HUES48 (cell line): ENCODE measurements at regions not wholly inside any gene's neighbourhood (a gene's known extent, or its start where the extent isn't known, plus 50 kb on each side); places are given as distances from the start of the nearest gene placed in this dataset.

ENCODE experiments used
- H3K27ac ChIP-seq: one replicate; pipeline ENCODE4 v1.7.0; 2013; ENCODE audit warnings: low read depth, low read length, inconsistent platforms
- H3K27me3 ChIP-seq: 2 replicates; pipeline ENCODE4 v1.6.1; 2013; ENCODE audit warnings: mild to moderate bottlenecking, low read length; ENCODE audit not compliant: control insufficient read depth, insufficient read depth
- H3K36me3 ChIP-seq: 2 replicates; pipeline ENCODE4 v1.6.1; 2013; ENCODE audit warnings: low read length; ENCODE audit not compliant: control insufficient read depth, insufficient read depth
- H3K4me1 ChIP-seq: 2 replicates; pipeline ENCODE4 v1.6.1; 2013; ENCODE audit warnings: mild to moderate bottlenecking, low read length; ENCODE audit not compliant: control insufficient read depth, insufficient read depth
- H3K4me3 ChIP-seq: 2 replicates; pipeline ENCODE4 v1.5.1; 2013; ENCODE audit warnings: mild to moderate bottlenecking, low read depth, low read length
- H3K9ac ChIP-seq: 2 replicates; pipeline ENCODE4 v1.6.1; 2013; ENCODE audit warnings: mild to moderate bottlenecking, low read depth, low read length, moderate library complexity
- H3K9me3 ChIP-seq: 2 replicates; pipeline ENCODE4 v1.6.1; 2013; ENCODE audit warnings: low read length; ENCODE audit not compliant: control insufficient read depth, insufficient read depth

DNA sequence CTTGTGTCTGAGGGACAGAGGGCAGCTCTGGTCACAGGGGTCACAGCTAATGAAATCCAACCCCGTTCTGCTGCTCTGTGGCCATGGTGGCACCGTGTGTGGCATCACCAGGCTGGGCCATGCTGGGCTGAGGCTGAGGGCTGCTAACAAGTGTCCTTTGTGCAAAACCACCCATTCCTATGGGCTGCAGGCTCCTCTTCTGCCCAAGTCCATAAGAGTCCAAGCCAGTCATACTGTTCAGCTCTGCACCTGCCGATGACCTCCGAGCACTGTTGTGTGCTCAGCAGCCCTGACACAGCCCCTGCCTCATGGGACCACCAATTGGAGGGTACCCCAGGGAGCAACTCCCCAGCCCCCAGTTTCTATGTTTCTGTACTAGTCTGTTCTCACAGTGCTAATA, 133.1 kb downstream of the WDR11 start:
- H3K4me1 ChIP-seq: peaks cover 32% of the 10 kb centered on the region
- no peaks in the 10 kb centered on the region for H3K36me3 ChIP-seq
- no peak overlapping the region for H3K9ac ChIP-seq
- peaks cover 23% of the 10 kb centered on the region for H3K9me3 ChIP-seq
- no peak overlapping the region for H3K27ac ChIP-seq
- no peak overlapping the region for H3K4me3 ChIP-seq
- H3K27me3 ChIP-seq: peaks cover 21% of the 10 kb centered on the region

DNA sequence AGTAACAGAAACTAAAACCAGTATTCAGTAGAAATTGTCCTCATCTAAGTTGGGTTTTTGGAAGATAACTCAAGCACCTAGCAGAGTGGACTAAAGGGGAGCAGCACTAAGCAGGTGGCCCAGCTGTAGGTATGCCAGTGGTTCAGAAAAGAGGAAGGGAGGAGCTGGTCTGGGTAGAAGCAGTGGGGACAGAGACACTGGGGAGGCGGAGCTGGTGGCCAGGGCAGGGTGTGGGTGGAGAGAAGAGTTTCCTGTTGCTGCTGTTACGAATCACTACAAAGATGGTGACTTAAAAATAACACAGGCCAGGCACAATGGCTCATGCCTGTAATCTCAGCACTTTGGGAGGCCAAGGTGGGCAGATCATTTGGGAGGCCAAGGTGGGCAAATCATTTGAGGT, 136.2 kb downstream of the WDR11 start:
- Histone ChIP-seq H3K9ac (no peak overlapping the region), H3K4me3 (no peak overlapping the region), H3K27ac (no peak overlapping the region), H3K36me3 (no peaks in the 10 kb centered on the region), H3K27me3 (no peaks in the 10 kb centered on the region), H3K9me3 (peaks cover 39% of the 10 kb centered on the region), H3K4me1 (peaks cover 5% of the 10 kb centered on the region)

DNA sequence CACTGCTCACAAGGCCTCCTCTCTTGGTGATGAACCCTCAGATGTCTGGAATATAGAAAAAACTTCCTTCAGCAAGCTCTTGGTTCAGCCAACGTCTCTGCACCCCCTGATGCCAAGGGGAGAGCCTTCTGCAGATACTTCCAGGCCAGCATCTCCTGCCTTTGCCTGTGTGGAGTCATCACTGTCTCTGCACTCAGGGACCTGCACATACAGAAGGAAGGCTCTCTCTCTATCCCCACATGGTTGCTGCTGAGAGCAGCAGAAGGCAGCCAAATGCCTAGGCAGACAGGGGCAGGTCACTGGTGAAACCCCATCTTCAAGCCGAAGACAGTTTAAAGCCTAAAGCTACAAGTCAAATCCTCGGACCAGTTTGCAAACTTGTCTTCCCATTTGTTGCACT, 137.6 kb downstream of the WDR11 start:
- H3K9ac ChIP-seq: no peak overlapping the region
- no peak overlapping the region for H3K4me3 ChIP-seq
- no peak overlapping the region for H3K27ac ChIP-seq
- H3K9me3 ChIP-seq: peaks cover 40% of the 10 kb centered on the region
- H3K27me3 ChIP-seq: no peaks in the 10 kb centered on the region
- H3K4me1 ChIP-seq: no peaks in the 10 kb centered on the region
- H3K36me3 ChIP-seq: no peaks in the 10 kb centered on the region

DNA sequence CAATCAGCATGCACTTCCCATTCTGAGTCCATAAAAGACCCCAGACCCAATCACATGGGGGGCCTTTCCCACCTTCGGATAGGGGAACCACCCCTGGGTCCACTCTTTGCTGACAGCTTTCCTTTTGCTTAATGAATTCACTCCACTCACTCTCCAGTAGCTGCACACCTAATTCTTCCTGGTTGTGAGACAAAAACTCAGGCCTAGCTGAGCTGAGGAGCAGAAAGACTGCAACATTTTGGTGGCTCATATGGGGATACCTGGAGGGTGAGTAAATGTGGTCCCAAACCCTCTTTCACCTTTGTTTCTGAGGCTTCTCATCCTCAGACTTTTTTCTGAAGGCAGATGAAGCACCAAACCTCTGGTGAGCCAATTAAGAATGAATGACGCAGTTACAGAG, 138.1 kb downstream of the WDR11 start:
- Histone ChIP-seq H3K9ac (no peak overlapping the region), H3K9me3 (peaks cover 46% of the 10 kb centered on the region), H3K4me3 (no peak overlapping the region), H3K27me3 (no peaks in the 10 kb centered on the region), H3K36me3 (no peaks in the 10 kb centered on the region), H3K4me1 (no peaks in the 10 kb centered on the region), H3K27ac (no peak overlapping the region)

DNA sequence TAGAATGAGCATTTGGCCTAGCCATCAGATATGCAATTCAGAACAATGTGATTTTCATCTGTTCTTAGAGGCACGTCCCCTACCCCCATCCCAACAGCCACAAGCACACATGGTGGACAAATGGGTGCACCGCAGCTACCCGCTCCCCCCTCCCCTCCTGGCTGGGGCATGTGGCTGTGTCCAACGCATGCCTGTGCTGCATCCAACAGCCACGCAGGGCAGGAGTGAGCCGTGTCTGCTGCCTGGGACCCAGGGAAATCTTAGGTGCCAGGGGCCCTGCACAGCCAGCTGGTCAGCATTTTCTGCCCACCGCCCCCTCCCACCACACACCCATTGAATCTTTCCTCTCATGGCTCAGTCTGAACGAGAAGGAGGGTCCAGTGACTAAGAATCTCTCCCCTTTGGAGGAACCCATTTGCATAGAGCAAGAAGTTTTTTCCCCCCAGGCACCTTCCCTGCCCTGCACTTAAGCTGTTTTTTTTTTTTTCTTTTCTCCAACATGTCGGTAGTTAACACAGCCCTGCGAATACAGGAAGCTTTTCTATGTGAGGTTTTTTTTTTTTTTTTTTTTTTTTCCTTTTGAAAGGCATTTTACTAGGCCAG, 138.9 kb downstream of the WDR11 start:
- Histone ChIP-seq H3K36me3 (no peaks in the 10 kb centered on the region), H3K9me3 (peaks cover 47% of the 10 kb centered on the region), H3K27me3 (no peaks in the 10 kb centered on the region), H3K4me3 (no peak overlapping the region), H3K27ac (no peak overlapping the region), H3K4me1 (no peaks in the 10 kb centered on the region), H3K9ac (no peak overlapping the region)

DNA sequence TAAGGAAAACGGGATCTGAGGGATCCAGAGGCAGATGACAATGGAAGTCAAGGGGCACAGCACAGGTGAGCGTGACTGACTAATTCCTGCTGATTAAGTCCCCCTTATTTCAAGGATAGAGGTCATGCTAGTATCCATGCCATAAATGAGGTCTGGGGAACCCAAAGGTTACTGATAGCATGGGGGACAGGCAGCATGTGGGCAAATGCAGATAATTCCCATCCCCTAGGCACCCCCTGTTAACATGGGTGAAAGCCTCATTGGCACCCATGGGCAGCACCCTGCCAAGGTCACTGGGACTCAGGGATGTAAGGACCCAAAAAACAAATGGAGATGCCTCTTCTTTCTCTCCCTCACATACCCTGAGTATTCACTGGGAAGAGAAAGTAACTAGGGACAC, 139.7 kb downstream of the WDR11 start:
- no peak overlapping the region for H3K27ac ChIP-seq
- no peaks in the 10 kb centered on the region for H3K27me3 ChIP-seq
- peaks cover 43% of the 10 kb centered on the region for H3K9me3 ChIP-seq
- no peaks in the 10 kb centered on the region for H3K4me1 ChIP-seq
- H3K36me3 ChIP-seq: no peaks in the 10 kb centered on the region
- no peak overlapping the region for H3K4me3 ChIP-seq
- no peak overlapping the region for H3K9ac ChIP-seq

DNA sequence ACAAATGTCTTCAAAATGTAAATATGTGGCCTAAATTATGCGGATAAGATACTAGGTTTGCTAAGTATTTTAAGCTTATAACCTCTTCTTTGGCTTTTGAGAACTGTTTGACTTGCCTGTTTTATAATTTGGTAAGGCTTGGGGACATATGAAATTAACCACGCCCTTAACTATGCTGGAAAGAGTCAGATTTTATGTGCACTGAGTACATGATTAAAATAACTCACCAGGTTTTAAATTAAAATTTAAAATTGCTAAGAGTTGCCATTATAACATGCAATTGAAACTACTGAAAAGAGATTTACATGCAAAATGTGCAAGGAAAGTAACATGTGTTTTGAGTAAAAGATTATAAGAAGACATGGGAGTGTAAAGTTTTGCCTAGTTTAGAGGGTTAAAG, 141.9 kb downstream of the WDR11 start:
- no peaks in the 10 kb centered on the region for H3K36me3 ChIP-seq
- H3K9ac ChIP-seq: no peak overlapping the region
- no peak overlapping the region for H3K4me3 ChIP-seq
- peaks cover 39% of the 10 kb centered on the region for H3K9me3 ChIP-seq
- H3K27ac ChIP-seq: no peak overlapping the region
- H3K27me3 ChIP-seq: no peaks in the 10 kb centered on the region
- H3K4me1 ChIP-seq: no peaks in the 10 kb centered on the region

DNA sequence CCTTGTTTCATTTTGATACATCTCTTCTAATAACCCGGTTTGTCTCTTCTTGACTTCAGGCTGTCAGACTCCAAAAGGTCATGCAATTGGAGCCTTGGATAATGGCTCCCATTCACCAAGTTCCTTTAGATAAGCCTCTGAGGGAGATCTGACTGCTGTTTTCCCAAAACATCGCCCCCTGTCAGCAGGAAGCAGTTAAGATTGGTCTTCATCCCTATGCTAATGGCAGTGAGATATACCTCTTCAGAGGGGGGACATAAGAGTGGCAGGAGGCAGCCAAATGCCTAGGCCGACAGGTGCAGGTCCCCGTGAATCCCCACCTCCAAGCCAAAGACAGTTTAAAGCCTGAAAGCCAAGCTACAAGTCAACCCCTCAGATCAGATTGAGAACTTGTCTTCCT, 144.6 kb downstream of the WDR11 start:
- H3K9ac ChIP-seq: no peak overlapping the region
- no peaks in the 10 kb centered on the region for H3K27me3 ChIP-seq
- H3K36me3 ChIP-seq: no peaks in the 10 kb centered on the region

DNA sequence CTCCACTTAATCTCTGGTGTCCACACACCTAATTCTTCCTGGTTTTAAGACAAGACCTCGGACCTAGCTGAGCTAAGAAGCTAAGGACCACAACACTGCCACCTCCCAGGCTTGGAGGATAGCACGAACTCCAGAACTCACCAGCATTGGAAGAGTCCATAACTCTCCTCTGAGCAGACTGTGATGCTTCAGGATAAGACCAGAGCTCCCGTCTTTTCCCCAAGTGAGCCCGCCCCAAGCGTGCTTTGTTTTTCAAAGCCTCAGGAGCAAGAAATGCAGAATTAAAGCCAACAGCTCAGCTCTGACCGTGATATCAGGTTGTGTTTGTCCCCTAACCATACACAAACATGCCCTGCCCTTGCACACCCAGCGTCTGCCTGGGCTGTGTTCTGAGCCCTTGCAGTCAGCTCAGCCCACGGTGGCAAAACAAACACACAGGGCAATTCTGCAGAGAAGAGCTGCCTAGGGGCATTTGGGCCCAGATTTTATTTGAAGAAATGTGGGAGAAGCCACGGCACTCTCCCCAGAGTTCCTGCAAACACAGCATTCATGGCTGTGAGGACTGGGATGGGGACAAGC, 145.4 kb downstream of the WDR11 start:
- no peak overlapping the region for H3K27ac ChIP-seq
- no peaks in the 10 kb centered on the region for H3K27me3 ChIP-seq
- H3K9ac ChIP-seq: no peak overlapping the region
- peaks cover 16% of the 10 kb centered on the region; the same call in 1 of the 2 replicates for H3K9me3 ChIP-seq
- H3K4me1 ChIP-seq: no peaks in the 10 kb centered on the region
- H3K36me3 ChIP-seq: no peaks in the 10 kb centered on the region
- H3K4me3 ChIP-seq: no peak overlapping the region

More for the DNA sequence above, 144.6 kb downstream of the WDR11 start:
- Histone ChIP-seq H3K9me3 (peaks cover 20% of the 10 kb centered on the region), H3K4me1 (no peaks in the 10 kb centered on the region), H3K27ac (no peak overlapping the region), H3K4me3 (no peak overlapping the region)

DNA sequence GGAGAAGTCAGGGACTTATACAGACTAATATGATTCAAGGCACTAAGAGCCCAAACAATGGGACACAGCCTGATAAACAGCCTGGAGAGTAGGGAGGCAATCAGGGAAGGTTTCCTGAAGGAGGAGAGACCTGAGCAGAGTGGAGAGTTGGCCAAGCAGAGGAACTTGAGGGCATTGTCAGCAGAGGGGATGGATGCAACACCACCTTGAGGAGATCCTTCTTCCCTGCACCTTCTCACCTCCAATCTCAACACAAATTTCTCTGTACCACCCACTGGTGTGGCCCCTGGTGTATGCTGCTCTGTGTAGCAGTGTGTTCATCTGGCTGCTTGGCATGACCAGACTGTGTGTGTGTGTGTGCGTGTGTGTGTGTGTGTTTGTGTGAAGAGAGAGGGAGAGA, 146.2 kb downstream of the WDR11 start:
- Histone ChIP-seq H3K4me1 (no peaks in the 10 kb centered on the region), H3K4me3 (no peak overlapping the region), H3K27ac (no peak overlapping the region), H3K36me3 (no peaks in the 10 kb centered on the region), H3K27me3 (no peaks in the 10 kb centered on the region), H3K9ac (no peak overlapping the region), H3K9me3 (peaks cover 13% of the 10 kb centered on the region; the same call in 1 of the 2 replicates)

DNA sequence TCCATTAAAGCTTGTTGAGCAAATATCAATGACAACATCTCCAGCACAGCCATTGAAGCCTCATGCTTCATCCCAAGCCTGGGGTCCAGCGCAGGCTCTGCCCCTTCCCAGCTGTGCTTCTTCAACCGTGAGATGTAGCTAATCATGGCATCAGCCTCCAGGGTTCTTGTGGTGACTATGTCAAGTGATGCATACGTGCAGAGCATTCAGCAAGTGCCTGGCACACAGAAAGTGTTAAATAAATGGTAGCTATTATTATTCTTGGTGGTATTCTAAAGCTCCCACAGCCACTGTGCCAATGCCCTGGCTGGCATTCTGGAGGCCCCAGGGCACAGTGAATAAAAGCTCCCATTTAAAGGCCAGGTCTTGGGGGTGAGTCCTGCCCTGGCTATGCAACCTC, 146.6 kb downstream of the WDR11 start:
- Histone ChIP-seq H3K9ac (no peak overlapping the region), H3K4me3 (no peak overlapping the region), H3K9me3 (peaks cover 13% of the 10 kb centered on the region; the same call in 1 of the 2 replicates), H3K27ac (no peak overlapping the region), H3K27me3 (no peaks in the 10 kb centered on the region), H3K36me3 (no peaks in the 10 kb centered on the region), H3K4me1 (no peaks in the 10 kb centered on the region)
